Activated CD4-positive, alpha-beta T cell treated with anti-CD3 and anti-CD28 coated beads, Interleukin-2, amount 50 U/mL, for 48 hours (primary cell): ENCODE measurements at regions not wholly inside any gene's neighbourhood (a gene's known extent, or its start where the extent isn't known, plus 50 kb on each side); places are given as distances from the start of the nearest gene placed in this dataset.

ENCODE experiments used
- DNase-seq, 2 experiments: peaks; one replicate each; pipeline ENCODE4 v3.0.0-alpha.2; 2020

GRCh38 chr12:34348064-34348463, 325.8 kb downstream of the ALG10 start:
- no peak for DNase-seq

GRCh38 chr12:34348836-34349672, 326.8 kb downstream of the ALG10 start:
- DNase-seq: no peak

- DNase-seq: no peak
Measured at GRCh38 chr12:34349673-34349961, 327.3 kb downstream of the ALG10 start.

DNA sequence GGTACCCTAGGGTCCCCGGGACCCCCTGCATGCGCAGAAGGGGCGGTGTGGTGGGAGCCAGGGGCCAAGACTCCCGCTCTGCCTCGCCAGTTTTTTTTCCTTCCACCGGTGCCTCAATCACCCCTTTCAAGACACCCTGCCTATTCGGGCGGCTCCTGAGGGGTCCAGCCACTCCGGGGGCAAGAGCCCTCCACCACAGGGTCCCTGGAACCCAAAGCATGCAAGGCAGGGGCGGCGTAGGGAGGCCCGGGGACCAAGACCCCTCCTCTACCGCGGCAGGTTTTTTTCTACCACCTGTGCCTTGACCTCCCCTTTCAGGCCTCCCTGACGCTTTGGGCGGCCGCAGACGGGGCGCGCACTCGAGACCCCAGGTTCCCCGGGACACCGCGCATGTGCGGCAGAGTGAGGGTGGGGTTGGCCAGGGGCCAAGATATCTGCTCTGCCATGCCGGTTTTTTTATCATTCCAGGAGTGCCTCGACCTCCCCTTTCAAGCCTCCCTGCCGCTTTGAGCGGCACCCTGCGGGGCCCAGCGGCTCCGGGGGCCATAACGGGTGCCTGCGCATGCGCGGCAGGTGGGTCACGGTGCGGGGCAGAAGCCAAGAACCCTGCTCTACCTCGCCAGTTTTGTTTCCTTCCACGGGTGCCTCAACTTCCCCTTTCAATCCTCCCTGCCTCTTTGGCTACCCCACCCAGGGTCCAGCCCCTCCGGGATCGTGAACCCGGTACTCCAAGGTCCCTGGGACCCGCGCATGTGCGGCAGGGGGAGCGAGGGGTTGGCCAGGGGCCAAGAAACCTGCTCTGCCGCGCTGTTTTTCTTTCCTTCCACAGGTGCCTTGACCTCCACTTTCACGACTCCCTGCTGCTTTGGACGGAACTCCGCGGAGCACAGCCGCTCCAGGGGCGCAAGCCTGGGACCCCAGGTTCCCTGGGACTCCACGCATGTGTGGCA, 328.1 kb downstream of the ALG10 start:
- DNase-seq: no peak

- no peak for DNase-seq
Measured at GRCh38 chr12:34352098-34352497, 329.8 kb downstream of the ALG10 start.

GRCh38 chr12:34354239-34355200, 332.2 kb downstream of the ALG10 start:
- no peak for DNase-seq

DNA sequence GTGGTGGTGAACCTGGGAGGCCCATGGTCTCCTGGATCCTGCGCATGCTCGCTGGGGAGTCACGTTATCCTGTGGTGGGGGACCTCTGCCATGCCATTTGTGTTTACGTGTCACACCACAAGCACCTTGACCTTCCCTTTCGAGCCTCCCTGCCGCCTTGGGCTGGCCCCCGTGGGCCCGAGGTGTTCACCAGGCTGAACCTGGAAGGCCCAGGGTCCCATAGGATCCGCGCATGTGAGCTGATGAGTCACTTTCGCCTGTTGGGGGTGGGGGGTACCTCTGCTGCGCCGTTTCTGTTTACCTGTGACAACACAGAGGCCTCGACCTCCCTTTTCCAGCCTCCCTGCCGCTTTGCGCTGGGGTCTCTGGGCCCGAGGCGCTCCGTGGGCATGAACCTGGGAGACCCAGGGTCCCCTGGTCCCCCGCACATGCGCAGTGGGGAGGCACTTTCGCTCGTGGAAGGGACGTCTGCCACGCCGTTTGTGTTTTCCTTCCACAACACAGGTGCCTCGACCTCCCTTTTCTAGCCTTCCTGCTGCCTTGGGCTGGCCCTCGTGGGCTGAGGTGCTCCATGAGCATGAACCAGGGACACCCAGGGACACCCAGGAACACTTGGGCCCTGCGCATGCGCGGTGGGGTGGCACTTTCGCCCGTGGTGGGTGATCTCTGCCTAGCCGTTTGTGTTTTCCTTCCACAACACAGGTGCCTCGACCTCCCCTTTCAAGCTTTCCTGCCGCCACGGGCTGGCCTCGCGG, 334.1 kb downstream of the ALG10 start:
- DNase-seq: no peak

DNA sequence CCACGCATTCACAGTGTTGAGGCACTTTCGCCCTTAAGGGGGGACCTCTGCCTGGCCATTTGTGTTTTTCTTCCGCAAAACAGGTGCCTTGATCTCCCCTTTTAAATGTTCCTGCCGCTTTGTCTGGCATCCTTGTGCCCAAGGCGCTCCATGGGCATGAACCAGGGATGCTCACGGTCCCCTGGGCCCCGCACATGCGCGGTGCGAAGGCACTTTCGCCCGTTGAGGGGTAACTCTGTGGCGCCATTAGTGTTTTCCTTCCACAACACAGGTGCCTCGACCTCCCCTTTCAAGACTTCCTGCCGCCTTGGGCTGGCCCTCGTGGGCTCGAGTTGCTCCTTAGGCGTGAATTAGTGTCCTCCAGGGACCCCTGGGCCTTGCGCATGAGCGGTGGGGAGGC, 335.5 kb downstream of the ALG10 start:
- no peak for DNase-seq

DNA sequence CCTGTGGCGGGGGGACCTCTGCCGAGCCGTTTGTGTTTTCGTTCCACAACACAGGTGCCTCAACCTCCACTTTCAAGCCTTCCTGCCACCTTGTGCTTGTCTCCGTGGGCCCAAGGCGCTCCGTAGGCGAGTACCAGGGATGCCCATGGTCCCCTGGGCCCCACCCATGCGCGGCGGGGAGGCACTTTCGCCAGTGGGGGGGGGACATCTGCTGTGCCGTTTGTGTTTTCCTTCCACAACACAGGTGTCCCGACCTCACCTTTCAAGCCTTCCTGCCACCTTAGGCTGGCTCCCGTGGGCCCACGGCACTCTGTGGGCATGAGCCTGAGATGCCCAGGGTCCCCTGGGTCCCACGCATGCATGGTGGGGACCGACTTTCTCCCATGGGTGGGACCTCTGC, 335.9 kb downstream of the ALG10 start:
- DNase-seq: no peak

DNA sequence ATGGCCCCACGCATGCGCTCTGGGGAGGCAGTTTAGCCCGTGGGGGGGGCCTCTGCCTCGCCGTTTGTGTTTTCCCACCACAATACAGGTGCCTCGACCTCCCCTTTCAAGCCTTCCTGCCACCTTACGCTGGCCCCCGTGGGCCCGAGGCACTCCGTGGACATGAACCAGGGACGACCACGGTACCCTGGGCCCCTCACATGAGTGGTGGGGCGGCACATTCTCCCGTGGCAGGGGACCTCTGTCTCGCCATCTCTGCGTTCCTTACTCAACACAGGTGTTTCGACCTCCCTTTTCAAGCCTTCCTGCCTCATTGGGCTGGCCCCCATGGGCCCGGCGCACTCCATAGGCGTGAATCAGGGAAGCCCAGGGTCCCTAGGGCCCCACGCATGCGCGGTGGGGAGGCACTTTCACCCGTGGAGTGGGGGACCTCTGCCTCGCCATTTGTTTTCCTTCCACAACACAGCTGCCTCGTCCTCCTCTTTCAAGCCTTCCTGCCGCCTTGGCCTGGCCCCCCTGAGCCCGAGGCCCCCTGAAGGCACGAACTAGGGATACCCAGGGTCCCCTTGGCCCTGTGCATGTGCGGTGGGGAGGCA, 339.5 kb downstream of the ALG10 start:
- DNase-seq: no peak

GRCh38 chr12:34363050-34363673, 340.9 kb downstream of the ALG10 start:
- DNase-seq: no peak

GRCh38 chr12:34368079-34368478, 345.8 kb downstream of the ALG10 start:
- no peak for DNase-seq

GRCh38 chr12:34371050-34371449, 348.8 kb downstream of the ALG10 start:
- DNase-seq: no peak

- DNase-seq: no peak
Measured at GRCh38 chr12:34372003-34372402, 349.7 kb downstream of the ALG10 start.

- no peak for DNase-seq
Measured at GRCh38 chr12:34373926-34374325, 351.6 kb downstream of the ALG10 start.

GRCh38 chr12:34376133-34376799, 354.0 kb downstream of the ALG10 start:
- no peak for DNase-seq

GRCh38 chr12:34377243-34378035, 355.1 kb downstream of the ALG10 start:
- no peak for DNase-seq

DNA sequence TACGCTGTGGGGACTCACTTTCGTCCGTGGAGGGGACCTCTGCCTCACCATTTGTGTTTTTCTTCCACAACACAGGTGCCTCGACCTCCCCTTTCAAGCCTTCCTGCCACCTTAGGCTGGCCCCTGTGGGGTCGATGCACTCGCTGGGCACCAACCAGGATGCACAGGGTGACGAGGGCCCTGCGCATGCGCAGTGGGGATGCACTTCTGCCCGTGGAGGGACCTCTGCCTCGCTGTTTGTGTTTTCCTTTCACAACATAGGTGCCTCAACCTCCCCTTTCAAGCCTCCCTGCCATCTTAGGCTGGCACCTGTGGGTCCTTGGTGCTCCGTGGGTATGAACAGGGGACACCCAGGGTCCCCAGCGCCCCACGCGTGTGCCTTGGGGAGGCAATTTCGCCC, 356.8 kb downstream of the ALG10 start:
- no peak for DNase-seq

DNA sequence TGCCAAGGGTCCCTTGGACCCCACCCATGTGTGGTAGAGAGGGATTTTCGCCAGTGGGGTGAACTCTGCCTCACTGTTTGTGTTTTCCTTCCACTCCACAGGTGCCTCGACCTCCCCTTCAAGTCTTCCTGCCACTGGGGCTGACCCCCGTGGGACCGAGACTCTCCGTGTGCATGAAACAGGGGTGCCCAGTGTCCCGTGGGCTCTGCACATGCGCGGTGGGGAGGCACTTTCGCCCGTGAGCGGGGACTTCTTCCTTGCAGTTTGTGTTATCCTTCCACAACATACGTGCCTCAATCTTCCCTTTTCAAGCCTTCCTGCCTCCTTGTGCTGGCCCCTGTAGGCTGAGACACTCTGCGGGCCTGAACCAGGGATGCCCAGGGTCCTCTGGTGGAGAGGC, 362.4 kb downstream of the ALG10 start:
- DNase-seq: no peak

DNA sequence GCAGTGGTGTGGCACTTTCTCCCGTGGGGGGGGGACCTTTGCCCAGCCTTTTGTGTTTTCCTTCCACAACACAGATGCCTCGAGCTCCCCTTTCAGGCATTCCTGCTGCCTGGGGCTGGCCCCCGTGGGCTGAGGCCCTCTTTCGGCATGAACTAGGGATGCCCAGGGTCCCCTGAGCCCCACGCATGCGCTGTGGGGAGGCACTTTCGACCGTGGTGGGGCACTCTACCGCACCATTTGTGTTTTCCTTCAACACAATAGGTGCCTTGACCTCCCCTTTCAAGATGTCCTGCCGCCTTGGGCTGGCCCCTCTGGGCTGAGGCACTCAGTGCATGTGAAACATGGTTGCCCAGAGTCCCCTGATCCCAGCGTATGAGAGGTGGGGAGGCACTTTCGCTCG, 363.7 kb downstream of the ALG10 start:
- no peak for DNase-seq
